NAMALWA (cell line): ENCODE measurements at regions not wholly inside any gene's neighbourhood (a gene's known extent, or its start where the extent isn't known, plus 50 kb on each side); places are given as distances from the start of the nearest gene placed in this dataset.
"Not testable (repeated sequence)": the region's sequence is repeated elsewhere in the genome, so short reads cannot be mapped to it uniquely, and the experiment has no call there.

Experiments used
- DNase-seq: peaks from one replicate; pipeline ENCODE4 v3.0.0-alpha.2; 2015; ENCODE audit warnings: low spot score

DNA sequence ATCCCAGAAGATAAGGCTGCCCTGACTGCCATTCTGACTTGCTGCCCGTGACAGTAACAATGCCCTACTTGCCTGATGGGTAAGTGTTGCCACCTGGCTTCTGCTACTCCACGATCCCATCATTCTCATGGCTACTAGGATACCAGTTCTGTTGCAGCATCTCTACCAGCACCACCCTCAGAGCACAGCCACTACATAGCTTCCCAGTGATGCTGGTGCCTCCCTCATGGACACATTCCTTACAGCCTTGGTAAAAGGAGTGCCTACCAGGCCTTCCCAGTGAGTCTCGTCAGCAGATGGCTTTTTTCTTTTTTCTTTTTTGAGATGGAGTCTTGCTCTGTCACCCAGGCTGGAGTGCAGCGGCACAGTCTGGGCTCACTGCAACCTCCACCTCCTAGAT lies 84.4 kb upstream of the CMKLR1 start:
- DNase-seq: no peak

GRCh38 chr12:108421082-108421481 lies 82.0 kb upstream of the CMKLR1 start:
- DNase-seq: not testable (repeated sequence)

GRCh38 chr12:108420421-108420820 lies 81.3 kb upstream of the CMKLR1 start:
- DNase-seq: not testable (repeated sequence)

- DNase-seq: no peak
These were observed 80.8 kb upstream of the CMKLR1 start for GRCh38 chr12:108419949-108420348.

GRCh38 chr12:108418164-108418890 lies 79.2 kb upstream of the CMKLR1 start:
- no peak for DNase-seq

DNA sequence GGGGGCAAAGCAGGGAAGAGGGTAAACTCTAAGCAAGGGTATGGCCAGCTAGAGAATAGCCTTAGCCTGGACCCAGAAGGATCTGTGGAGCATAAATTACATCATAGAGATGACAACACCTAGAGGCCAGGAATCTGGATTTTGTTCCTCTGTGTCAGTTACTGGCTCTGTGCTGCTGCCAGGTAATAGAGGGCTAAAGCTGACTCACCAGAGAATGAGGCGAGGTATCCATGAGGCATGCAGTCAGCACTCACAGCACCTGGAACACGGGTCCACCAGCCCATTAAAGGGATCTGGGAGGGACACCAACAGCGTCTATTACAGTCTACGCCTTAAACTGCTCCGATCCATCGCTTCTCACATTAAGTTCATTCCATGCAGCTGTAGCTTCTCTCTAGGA lies 74.9 kb upstream of the CMKLR1 start:
- DNase-seq: no peak

DNA sequence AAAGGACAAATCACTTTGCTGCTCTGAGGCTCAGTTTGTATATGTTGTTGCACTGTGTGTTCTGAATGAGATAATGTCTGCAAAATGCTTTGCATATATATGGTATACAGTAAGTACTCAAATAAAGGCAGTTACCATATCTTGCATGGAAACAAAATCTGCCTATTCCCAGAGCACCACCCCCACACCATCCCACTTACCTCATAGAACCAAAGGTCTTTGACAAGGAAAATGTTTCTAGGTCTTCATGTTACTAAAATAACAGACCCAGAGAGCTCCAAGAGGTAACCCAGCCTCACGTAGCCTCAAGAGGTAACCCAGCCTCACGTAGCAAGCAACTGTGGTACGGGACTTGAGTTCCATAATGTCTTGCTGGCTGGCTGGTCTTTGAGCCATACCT lies 71.6 kb upstream of the CMKLR1 start:
- DNase-seq: no peak

GRCh38 chr12:108409481-108409880 lies 70.4 kb upstream of the CMKLR1 start:
- DNase-seq: no peak

DNA sequence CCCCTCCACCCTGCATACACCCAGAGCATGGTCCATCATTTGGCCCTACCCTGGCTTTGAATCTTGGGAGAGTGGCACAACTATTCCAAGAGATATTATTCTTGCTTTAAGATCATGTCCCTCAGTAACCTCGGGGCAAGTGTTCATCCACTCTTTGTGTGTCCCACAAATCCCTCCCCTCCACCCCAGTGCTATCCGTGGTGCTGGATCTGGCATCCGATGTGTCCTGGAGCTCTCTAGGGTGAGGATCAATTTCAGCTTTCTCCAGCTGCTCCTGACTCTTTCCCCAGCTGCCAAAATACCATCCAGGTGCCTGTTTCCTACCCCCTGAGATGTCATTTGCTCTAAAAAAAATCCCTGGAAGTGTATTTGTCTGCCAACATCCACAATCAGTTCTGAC lies 64.8 kb upstream of the CMKLR1 start:
- no peak for DNase-seq

DNA sequence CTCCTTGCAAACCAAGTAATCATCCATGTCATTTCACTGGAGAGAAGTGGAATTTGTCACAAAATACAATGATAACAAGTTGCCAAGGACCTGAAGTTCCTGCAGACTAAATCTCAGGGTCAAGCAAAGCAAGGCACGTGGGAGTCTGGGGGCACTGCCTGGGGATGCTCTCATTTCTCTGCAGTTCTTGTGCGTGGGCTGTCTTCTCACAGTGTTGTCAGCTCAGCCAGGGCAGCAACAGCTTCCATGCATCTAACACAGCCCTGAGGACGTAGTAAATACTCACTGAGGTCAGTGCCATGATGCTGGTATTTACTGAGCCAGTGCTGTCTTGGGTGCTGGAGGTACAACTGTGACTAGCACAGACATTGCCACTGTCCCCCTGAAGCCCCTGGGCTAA lies 62.9 kb upstream of the CMKLR1 start:
- DNase-seq: no peak

DNA sequence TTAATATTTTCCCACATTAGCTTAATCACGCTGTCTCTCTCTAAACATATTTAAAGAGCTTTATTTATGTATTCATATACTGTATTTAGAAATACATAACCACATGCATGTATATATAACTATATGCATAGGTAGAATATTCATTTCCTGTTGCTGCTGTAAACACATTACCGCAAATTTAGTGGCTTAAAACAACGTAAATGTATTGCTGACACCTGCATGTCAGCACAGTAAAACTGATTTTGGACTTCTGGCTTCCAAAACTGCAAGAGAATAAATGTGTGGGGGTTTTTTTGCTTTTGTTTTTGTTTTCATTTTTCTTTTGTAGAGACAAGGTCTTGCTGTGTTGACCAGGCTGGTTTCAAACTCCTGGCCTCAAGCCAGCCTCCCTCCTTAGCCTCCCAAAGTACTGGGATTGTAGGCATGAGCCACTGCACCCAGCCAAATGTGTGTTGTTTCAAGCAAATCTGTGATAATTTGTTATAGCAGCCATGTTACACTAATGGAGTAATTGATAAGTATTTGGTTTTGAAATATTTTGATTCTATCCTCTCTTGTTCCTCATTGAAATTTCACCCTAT lies 61.9 kb upstream of the CMKLR1 start:
- no peak for DNase-seq

- DNase-seq: no peak
These were observed 61.4 kb upstream of the CMKLR1 start for GRCh38 chr12:108400481-108400880.

- no peak for DNase-seq
These were observed 60.9 kb upstream of the CMKLR1 start for GRCh38 chr12:108400056-108400455.

DNA sequence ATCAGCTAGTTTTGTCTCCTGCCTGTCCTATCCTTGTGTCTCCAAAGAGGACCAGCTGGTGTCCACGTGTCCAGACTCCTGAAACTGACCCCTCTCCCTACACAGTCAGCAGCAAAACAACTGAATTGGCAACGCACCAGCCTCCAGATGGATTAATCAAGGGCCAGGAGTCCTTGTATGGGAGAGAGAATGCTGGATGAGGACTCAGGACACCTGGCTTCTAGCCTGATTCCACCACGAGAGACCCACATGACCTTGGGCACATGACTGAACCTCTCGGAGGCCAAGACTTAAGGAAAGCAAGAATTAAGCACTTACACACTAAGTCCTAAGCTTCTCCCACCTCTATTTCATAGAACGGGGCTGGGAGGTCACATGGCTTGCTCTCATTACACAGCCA lies 60.4 kb upstream of the CMKLR1 start:
- no peak for DNase-seq

GRCh38 chr12:108394196-108394595 lies 55.1 kb upstream of the CMKLR1 start:
- DNase-seq: no peak

- DNase-seq: no peak
These were observed 53.2 kb upstream of the CMKLR1 start for GRCh38 chr12:108392284-108392683.

DNA sequence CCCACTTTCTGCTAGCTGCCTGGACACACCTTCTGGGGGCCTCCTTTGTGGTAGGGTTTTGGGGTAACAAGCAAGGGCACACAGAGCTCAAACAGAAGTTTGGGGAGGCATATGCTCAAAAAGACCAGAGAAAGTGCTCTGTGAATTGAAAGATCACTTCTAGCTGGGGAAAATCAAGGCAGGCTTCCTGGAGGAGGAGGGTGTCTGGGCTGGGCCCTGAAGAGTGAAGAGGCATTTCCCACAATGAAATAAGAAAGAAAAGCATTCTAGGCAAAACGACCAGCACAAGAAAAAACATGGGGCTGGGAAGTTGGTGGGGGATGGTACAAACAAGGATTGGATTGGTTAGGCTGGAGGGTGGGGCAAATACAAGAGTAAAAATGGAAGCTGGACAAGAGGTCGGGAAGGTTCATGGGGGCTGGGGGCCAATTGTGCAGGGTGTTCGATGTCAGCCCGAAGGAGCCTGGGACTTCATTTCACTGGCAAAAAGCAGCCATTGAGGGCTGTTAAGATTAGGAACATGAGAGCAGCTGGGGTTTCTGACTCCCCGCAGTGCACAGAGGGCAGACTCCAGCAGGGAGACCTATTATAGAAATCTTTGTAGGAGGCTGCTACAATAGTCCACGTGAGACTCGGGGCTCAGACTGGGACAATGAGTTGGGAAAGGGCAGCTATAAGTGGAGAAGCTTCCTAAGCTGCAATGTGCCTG lies 51.5 kb upstream of the CMKLR1 start:
- no peak for DNase-seq

DNA sequence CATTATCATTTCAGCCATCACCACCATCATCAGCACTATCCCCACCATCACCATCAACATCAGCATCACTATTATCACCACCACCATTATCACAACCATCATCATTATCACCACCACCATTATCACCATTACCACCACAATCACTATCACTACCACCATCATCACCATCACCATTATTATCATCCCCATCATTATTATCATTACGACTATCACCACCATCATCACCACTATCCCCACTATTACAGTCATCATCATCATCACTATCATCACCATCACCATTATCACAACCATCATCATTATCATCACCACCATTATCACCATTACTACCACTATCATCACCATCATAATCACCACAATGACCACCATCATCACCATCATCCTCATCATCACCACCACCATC lies 50.4 kb upstream of the CMKLR1 start:
- no peak for DNase-seq
